ENCODE measurements at regions not wholly inside any gene's neighbourhood (a gene's known extent, or its start where the extent isn't known, plus 50 kb on each side); places are given as distances from the start of the nearest gene placed in this dataset.
"Not testable (repeated sequence)": the region's sequence is repeated elsewhere in the genome, so short reads cannot be mapped to it uniquely, and the experiment has no call there.

GRCh38 chr12:28761897-28762296, 387.2 kb upstream of the FAR2 start:
- not testable (repeated sequence) for H3K36me3 ChIP-seq (ENCODE audit: control insufficient read depth in 5 of 5, insufficient read depth in 5 of 5, low read length in 5 of 5); H3K4me1 ChIP-seq (ENCODE audit: control insufficient read depth in 5 of 5, insufficient read depth in 5 of 5, low read length in 5 of 5); H3K9me3 ChIP-seq (ENCODE audit: control insufficient read depth in 5 of 5, low read length in 5 of 5); H3K4me3 ChIP-seq (ENCODE audit: low read depth in 1 of 5, low read length in 5 of 5); H3K27me3 ChIP-seq (ENCODE audit: control insufficient read depth in 5 of 5, insufficient read depth in 4 of 5, low read length in 5 of 5); H3K27ac ChIP-seq (ENCODE audit: low read depth, low read length); H3K9ac ChIP-seq (ENCODE audit: low read length in 5 of 5)

GRCh38 chr12:28766398-28766797, 382.7 kb upstream of the FAR2 start:
- peaks cover 0 to 9% (median 0%) of the 10 kb centered on the region in 5 donors for H3K4me1 ChIP-seq (ENCODE audit: control insufficient read depth in 5 of 5, insufficient read depth in 5 of 5, low read length in 5 of 5)
- no peaks in the 10 kb centered on the region for H3K27me3 ChIP-seq (ENCODE audit: control insufficient read depth in 5 of 5, insufficient read depth in 4 of 5, low read length in 5 of 5)
- H3K9ac ChIP-seq (ENCODE audit: low read length in 5 of 5): no peak overlapping the region
- H3K4me3 ChIP-seq (ENCODE audit: low read depth in 1 of 5, low read length in 5 of 5): no peak overlapping the region
- H3K36me3 ChIP-seq (ENCODE audit: control insufficient read depth in 5 of 5, insufficient read depth in 5 of 5, low read length in 5 of 5): no peaks in the 10 kb centered on the region
- H3K27ac ChIP-seq (ENCODE audit: low read depth, low read length): no peak overlapping the region
- no peaks in the 10 kb centered on the region for H3K9me3 ChIP-seq (ENCODE audit: control insufficient read depth in 5 of 5, low read length in 5 of 5)

DNA sequence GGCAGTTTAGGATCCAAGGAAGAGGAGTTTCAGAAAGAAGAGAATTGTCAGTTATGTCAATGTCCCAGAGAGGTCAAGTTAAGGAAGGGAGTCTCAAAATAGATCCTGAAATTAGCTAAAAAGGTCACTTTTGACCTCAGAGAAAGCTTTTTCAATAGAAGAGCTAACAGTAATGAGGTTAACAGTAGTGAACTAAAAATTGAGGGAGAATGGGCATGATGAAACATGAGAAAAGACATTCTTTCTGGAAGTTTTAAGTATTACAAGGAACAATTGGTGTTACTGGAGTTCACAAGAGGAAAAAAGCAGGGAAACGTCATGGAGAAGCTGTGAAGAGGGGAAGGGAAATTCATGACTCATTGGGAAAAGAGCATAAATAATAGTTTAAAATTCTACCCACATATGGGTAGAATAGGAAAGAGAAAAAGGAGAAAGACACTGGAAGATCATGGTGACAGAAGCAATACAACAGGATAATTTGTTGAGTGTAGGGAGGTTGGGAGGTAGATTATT, 381.2 kb upstream of the FAR2 start:
- Histone ChIP-seq H3K4me3 (ENCODE audit: low read depth in 1 of 5, low read length in 5 of 5) (no peak overlapping the region), H3K27me3 (ENCODE audit: control insufficient read depth in 5 of 5, insufficient read depth in 4 of 5, low read length in 5 of 5) (no peaks in the 10 kb centered on the region), H3K9me3 (ENCODE audit: control insufficient read depth in 5 of 5, low read length in 5 of 5) (no peaks in the 10 kb centered on the region), H3K27ac (ENCODE audit: low read depth, low read length) (no peak overlapping the region), H3K36me3 (ENCODE audit: control insufficient read depth in 5 of 5, insufficient read depth in 5 of 5, low read length in 5 of 5) (no peaks in the 10 kb centered on the region), H3K9ac (ENCODE audit: low read length in 5 of 5) (no peak overlapping the region), H3K4me1 (ENCODE audit: control insufficient read depth in 5 of 5, insufficient read depth in 5 of 5, low read length in 5 of 5) (peaks cover 0 to 9% (median 0%) of the 10 kb centered on the region in 5 donors)

DNA sequence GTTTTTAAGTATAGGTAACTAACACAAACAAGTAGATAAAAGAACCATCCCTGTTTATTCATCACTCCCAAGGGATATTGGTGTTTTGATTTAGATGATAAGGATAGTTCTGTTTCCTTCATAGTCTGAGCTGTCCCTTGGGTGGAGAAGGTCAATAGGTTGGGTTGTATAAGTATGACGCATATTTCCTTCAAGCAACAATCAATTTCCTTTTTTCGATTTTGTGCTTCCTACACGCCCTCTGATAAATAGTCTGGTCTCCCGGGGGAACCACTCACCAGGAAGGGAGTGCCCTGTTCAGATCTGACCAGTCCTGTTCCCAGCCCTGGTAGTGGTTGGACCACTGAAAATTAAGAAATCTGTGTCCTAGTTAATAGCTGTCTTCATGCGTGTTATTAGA, 378.8 kb upstream of the FAR2 start:
- no peak overlapping the region for H3K9ac ChIP-seq (ENCODE audit: low read length in 5 of 5)
- H3K27ac ChIP-seq (ENCODE audit: low read depth, low read length): no peak overlapping the region
- H3K36me3 ChIP-seq (ENCODE audit: control insufficient read depth in 5 of 5, insufficient read depth in 5 of 5, low read length in 5 of 5): no peaks in the 10 kb centered on the region

DNA sequence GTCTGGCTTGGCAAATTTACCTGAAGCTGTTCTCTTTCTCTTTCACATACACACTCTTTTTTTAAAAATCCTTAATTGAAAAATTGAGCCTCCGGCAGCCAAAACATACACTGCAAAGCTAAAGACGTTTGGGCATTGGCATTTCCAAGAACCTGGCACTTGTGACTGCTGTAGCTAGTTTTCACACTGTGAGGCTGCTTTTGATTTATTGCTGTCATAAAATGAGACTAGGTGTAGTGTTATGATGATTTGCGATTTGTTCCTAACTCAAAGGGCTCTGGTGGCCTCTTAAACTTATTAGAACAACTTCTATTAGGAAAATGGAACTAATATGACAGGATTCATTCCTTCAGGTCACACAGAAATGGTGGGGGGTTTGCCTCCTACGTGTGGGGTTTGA, 377.1 kb upstream of the FAR2 start:
- H3K4me3 ChIP-seq (ENCODE audit: low read depth in 1 of 5, low read length in 5 of 5): no peak overlapping the region
- no peaks in the 10 kb centered on the region for H3K36me3 ChIP-seq (ENCODE audit: control insufficient read depth in 5 of 5, insufficient read depth in 5 of 5, low read length in 5 of 5)
- no peaks in the 10 kb centered on the region for H3K9me3 ChIP-seq (ENCODE audit: control insufficient read depth in 5 of 5, low read length in 5 of 5)
- H3K9ac ChIP-seq (ENCODE audit: low read length in 5 of 5): no peak overlapping the region
- H3K4me1 ChIP-seq (ENCODE audit: control insufficient read depth in 5 of 5, insufficient read depth in 5 of 5, low read length in 5 of 5): peaks cover 0 to 9% (median 0%) of the 10 kb centered on the region in 5 donors
- H3K27ac ChIP-seq (ENCODE audit: low read depth, low read length): no peak overlapping the region
- no peaks in the 10 kb centered on the region for H3K27me3 ChIP-seq (ENCODE audit: control insufficient read depth in 5 of 5, insufficient read depth in 4 of 5, low read length in 5 of 5)

More for the DNA sequence above, 378.8 kb upstream of the FAR2 start:
- Histone ChIP-seq H3K4me3 (ENCODE audit: low read depth in 1 of 5, low read length in 5 of 5) (no peak overlapping the region), H3K4me1 (ENCODE audit: control insufficient read depth in 5 of 5, insufficient read depth in 5 of 5, low read length in 5 of 5) (peaks cover 0 to 9% (median 0%) of the 10 kb centered on the region in 5 donors), H3K27me3 (ENCODE audit: control insufficient read depth in 5 of 5, insufficient read depth in 4 of 5, low read length in 5 of 5) (no peaks in the 10 kb centered on the region), H3K9me3 (ENCODE audit: control insufficient read depth in 5 of 5, low read length in 5 of 5) (no peaks in the 10 kb centered on the region)

- Histone ChIP-seq H3K27me3 (ENCODE audit: control insufficient read depth in 5 of 5, insufficient read depth in 4 of 5, low read length in 5 of 5) (no peaks in the 10 kb centered on the region), H3K9me3 (ENCODE audit: control insufficient read depth in 5 of 5, low read length in 5 of 5) (no peaks in the 10 kb centered on the region), H3K4me1 (ENCODE audit: control insufficient read depth in 5 of 5, insufficient read depth in 5 of 5, low read length in 5 of 5) (peaks cover 0 to 5% (median 0%) of the 10 kb centered on the region in 5 donors)
Measured at GRCh38 chr12:28775556-28775955, 373.5 kb upstream of the FAR2 start.

GRCh38 chr12:28776220-28776619, 372.9 kb upstream of the FAR2 start:
- Histone ChIP-seq H3K27ac (ENCODE audit: low read depth, low read length) (no peak overlapping the region), H3K9ac (ENCODE audit: low read length in 5 of 5) (no peak overlapping the region), H3K27me3 (ENCODE audit: control insufficient read depth in 5 of 5, insufficient read depth in 4 of 5, low read length in 5 of 5) (no peaks in the 10 kb centered on the region), H3K36me3 (ENCODE audit: control insufficient read depth in 5 of 5, insufficient read depth in 5 of 5, low read length in 5 of 5) (no peaks in the 10 kb centered on the region), H3K4me1 (ENCODE audit: control insufficient read depth in 5 of 5, insufficient read depth in 5 of 5, low read length in 5 of 5) (no peaks in the 10 kb centered on the region), H3K9me3 (ENCODE audit: control insufficient read depth in 5 of 5, low read length in 5 of 5) (no peaks in the 10 kb centered on the region), H3K4me3 (ENCODE audit: low read depth in 1 of 5, low read length in 5 of 5) (no peak overlapping the region)

More at GRCh38 chr12:28775556-28775955, 373.5 kb upstream of the FAR2 start:
- H3K9ac ChIP-seq (ENCODE audit: low read length in 5 of 5): no peak overlapping the region
- H3K36me3 ChIP-seq (ENCODE audit: control insufficient read depth in 5 of 5, insufficient read depth in 5 of 5, low read length in 5 of 5): no peaks in the 10 kb centered on the region
- H3K27ac ChIP-seq (ENCODE audit: low read depth, low read length): no peak overlapping the region
- H3K4me3 ChIP-seq (ENCODE audit: low read depth in 1 of 5, low read length in 5 of 5): no peak overlapping the region

GRCh38 chr12:28776913-28777422, 372.1 kb upstream of the FAR2 start:
- no peak overlapping the region for H3K4me3 ChIP-seq (ENCODE audit: low read depth in 1 of 5, low read length in 5 of 5)
- H3K9ac ChIP-seq (ENCODE audit: low read length in 5 of 5): no peak overlapping the region
- H3K27me3 ChIP-seq (ENCODE audit: control insufficient read depth in 5 of 5, insufficient read depth in 4 of 5, low read length in 5 of 5): no peaks in the 10 kb centered on the region
- H3K36me3 ChIP-seq (ENCODE audit: control insufficient read depth in 5 of 5, insufficient read depth in 5 of 5, low read length in 5 of 5): no peaks in the 10 kb centered on the region
- no peaks in the 10 kb centered on the region for H3K9me3 ChIP-seq (ENCODE audit: control insufficient read depth in 5 of 5, low read length in 5 of 5)
- H3K4me1 ChIP-seq (ENCODE audit: control insufficient read depth in 5 of 5, insufficient read depth in 5 of 5, low read length in 5 of 5): no peaks in the 10 kb centered on the region
- no peak overlapping the region for H3K27ac ChIP-seq (ENCODE audit: low read depth, low read length)

DNA sequence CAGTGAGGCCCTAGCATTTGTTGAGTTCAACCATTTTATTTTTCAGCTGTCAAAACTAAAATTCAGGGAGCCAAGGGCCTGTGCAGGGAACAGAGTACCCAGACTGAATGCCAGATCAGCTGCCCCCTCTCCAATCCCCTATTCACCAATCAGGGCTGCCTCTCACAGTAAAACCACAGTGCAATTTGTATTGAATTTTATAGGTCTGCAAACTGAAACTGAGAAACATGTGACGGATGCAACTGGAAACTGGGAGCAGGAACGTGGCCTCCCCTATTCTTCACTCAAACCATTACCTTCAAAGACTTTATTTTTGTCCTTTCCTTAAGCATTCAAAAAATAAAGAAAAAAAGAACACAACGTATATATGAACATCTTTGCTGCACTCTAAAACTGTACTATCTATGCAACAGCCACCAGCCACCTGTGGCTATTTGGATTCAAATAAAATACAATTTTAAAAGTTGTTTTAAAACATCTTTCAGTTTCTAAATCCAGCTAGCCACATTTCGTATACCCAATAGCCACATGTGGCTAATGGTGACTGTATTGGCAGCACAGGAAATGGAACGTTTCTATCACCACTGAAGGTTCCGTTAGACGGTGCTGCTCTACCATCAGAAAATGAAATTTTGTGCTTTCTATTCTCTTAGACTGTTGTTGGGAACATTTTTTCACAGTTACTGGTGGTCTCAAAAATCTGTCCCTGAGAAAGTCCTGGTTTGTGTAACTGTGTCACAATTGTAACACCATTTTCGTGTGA, 371.3 kb upstream of the FAR2 start:
- no peaks in the 10 kb centered on the region for H3K27me3 ChIP-seq (ENCODE audit: control insufficient read depth in 5 of 5, insufficient read depth in 4 of 5, low read length in 5 of 5)
- no peak overlapping the region for H3K27ac ChIP-seq (ENCODE audit: low read depth, low read length)
- H3K4me3 ChIP-seq (ENCODE audit: low read depth in 1 of 5, low read length in 5 of 5): no peak overlapping the region
- H3K9me3 ChIP-seq (ENCODE audit: control insufficient read depth in 5 of 5, low read length in 5 of 5): no peaks in the 10 kb centered on the region
- H3K9ac ChIP-seq (ENCODE audit: low read length in 5 of 5): no peak overlapping the region
- no peaks in the 10 kb centered on the region for H3K36me3 ChIP-seq (ENCODE audit: control insufficient read depth in 5 of 5, insufficient read depth in 5 of 5, low read length in 5 of 5)
- peaks cover 0 to 2% (median 0%) of the 10 kb centered on the region in 5 donors for H3K4me1 ChIP-seq (ENCODE audit: control insufficient read depth in 5 of 5, insufficient read depth in 5 of 5, low read length in 5 of 5)

- Histone ChIP-seq H3K4me1 (ENCODE audit: control insufficient read depth in 5 of 5, insufficient read depth in 5 of 5, low read length in 5 of 5) (peaks cover 0 to 2% (median 0%) of the 10 kb centered on the region in 5 donors), H3K9me3 (ENCODE audit: control insufficient read depth in 5 of 5, low read length in 5 of 5) (no peaks in the 10 kb centered on the region), H3K36me3 (ENCODE audit: control insufficient read depth in 5 of 5, insufficient read depth in 5 of 5, low read length in 5 of 5) (no peaks in the 10 kb centered on the region), H3K4me3 (ENCODE audit: low read depth in 1 of 5, low read length in 5 of 5) (no peak overlapping the region), H3K9ac (ENCODE audit: low read length in 5 of 5) (no peak overlapping the region), H3K27ac (ENCODE audit: low read depth, low read length) (no peak overlapping the region), H3K27me3 (ENCODE audit: control insufficient read depth in 5 of 5, insufficient read depth in 4 of 5, low read length in 5 of 5) (no peaks in the 10 kb centered on the region)
Measured at GRCh38 chr12:28780096-28780495, 369.0 kb upstream of the FAR2 start.
